ENCODE measurements at regions not wholly inside any gene's neighbourhood (a gene's known extent, or its start where the extent isn't known, plus 50 kb on each side); places are given as distances from the start of the nearest gene placed in this dataset.
"Not testable (repeated sequence)": the region's sequence is repeated elsewhere in the genome, so short reads cannot be mapped to it uniquely, and the experiment has no call there.

DNA sequence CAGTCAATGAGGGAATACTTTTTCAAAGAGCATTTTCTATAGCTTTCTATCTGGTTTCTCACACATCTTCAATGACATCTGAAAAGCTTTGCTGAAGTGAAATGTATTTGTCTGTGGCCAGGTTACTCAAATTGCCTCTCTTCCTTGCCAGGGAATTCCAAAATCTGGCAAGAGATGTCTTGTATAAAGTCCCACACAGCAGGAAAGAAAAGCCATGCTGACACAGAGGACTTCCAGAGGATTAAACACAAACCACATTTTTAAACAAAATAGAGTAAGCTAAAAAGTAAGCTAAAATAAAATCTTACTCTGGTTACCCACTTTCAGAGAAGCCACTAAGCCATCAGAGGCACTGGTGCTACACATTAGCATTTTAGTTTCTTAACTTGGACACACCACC, 93.1 kb upstream of the BCAR3 start:
- DNase-seq (ENCODE audit: low read depth in 2 of 3, low spot score in 2 of 3), result no peak

DNA sequence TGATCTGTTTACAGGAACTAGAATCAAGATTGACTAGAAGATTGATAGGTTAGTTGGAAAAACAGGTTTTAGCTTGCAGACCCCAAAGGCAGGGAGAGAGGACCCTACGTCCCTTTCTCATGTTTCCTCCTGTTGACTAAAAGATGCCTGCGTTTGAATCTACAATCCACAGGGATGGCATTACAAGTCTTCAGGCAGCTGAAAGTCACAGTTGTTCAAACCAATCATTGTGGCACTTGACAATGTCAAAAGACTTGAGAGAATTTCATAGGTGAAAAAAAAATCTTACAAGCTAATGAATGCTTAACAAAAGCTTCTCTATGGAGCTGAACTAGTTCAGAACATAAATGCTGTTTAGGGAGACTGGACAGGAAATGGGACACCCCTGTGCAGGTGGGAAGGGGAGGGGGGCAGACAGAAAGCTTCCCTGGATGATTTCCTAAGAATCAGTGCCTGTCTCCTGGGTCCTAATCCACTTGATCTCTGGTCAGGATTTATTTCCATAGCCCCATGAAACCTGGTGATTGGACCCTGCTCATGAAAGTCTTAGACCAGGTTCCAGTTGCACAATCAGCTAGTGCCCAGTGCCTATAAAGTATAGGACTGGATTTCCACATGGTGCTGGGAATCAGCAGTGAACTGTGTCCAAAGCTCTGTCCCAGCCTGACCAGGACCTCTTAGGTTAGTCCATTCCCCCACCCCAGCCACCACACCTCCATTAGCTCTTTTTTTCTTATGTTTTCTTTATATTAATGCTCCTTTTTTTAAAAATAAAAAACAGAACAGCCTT, 91.6 kb upstream of the BCAR3 start:
- DNase-seq (ENCODE audit: low read depth in 2 of 3, low spot score in 2 of 3), result no peak

- no peak for DNase-seq (ENCODE audit: low read depth in 2 of 3, low spot score in 2 of 3)
These were observed 90.2 kb upstream of the BCAR3 start for GRCh38 chr1:93771843-93772242.

DNA sequence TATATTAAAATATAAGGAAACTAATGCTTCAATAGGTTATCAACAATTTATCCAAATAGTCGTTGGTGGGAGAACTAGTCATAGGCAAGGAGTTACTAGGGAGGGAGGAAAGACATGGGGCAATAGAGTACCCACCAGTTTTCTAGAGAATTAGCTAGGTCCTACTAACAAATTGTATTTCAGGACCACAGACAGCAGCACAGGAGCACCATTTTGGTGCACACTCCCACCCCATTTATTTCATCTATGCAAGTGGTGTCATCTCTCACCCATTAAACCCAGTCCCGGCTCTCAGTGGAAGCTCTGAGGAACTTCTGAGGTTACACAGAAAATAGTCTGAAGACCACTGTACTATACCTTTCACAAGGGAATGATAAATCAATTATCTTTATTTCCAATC, 89.0 kb upstream of the BCAR3 start:
- no peak for DNase-seq (ENCODE audit: low read depth in 2 of 3, low spot score in 2 of 3)

DNA sequence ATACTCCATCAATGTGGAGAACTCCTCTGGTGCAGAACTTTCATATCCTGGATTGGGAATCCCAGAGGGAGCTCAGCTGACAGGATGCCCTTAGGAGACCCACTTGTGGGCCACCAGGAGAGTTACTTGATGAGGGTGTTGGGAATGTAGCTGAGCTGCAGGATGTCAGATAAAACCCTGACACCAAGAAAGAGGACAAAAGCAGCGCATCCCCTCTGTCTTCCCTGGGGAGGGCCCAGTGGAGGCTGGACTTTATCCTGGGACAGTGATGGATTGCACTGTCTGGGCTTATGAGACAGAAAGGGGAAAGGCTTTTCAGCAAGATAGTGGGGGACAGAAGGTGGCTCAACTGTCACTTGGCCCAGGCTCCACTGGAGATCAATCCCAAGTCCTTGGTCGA, 88.1 kb upstream of the BCAR3 start:
- no peak for DNase-seq (ENCODE audit: low read depth in 2 of 3, low spot score in 2 of 3)

GRCh38 chr1:93768380-93768863, 86.8 kb upstream of the BCAR3 start:
- DNase-seq (ENCODE audit: low read depth in 2 of 3, low spot score in 2 of 3), result no peak

DNA sequence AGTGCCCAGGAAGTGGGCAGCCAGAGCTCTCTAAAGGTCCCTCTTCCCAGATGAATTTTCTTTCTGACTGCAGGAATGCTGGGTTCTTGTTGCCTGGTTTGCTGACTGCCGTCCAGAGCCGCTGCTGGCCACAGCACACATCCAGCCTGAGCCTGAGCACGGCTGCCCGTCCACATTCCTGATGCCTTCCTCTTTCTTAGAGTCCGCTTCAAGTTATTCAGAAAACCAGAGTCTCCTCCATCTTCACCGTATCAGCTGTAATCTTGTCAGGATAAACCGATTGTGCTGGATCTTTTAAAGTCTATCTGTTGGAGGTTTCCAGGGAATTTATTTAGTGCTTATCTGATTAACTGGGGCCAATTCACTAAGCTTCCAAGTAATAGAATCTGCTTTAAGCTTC, 84.8 kb upstream of the BCAR3 start:
- no peak for DNase-seq (ENCODE audit: low read depth in 2 of 3, low spot score in 2 of 3)

GRCh38 chr1:93765099-93765498, 83.5 kb upstream of the BCAR3 start:
- DNase-seq (ENCODE audit: low read depth in 2 of 3, low spot score in 2 of 3), result no peak

DNA sequence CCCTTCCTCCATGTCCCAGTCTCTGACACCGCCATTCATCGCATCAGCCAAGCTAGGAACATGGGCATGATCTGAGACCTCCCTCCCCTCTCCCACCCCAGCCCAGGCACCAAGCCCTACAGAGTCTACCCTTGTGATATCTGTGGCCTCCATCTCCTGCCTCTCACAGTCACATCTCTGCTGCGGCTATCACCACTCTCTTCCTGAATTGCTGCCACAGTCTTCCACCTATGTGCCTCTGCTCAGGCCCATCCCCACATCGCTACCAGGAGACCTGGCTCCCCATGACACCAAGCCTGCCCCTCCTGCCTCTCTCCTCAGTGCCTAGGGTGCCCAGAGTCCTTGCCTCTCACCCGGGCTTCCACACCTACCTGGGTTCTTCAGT, 82.7 kb upstream of the BCAR3 start:
- no peak for DNase-seq (ENCODE audit: low read depth in 2 of 3, low spot score in 2 of 3)

- DNase-seq (ENCODE audit: low read depth in 2 of 3, low spot score in 2 of 3), result no peak
These were observed 82.2 kb upstream of the BCAR3 start for GRCh38 chr1:93763704-93764365.

GRCh38 chr1:93758842-93759515, 77.3 kb upstream of the BCAR3 start:
- peak in 1 of 3 experiments; percentile 12 for DNase-seq (ENCODE audit: low read depth in 2 of 3, low spot score in 2 of 3)

GRCh38 chr1:93757256-93758036, 75.8 kb upstream of the BCAR3 start:
- no peak for DNase-seq (ENCODE audit: low read depth in 2 of 3, low spot score in 2 of 3)

DNA sequence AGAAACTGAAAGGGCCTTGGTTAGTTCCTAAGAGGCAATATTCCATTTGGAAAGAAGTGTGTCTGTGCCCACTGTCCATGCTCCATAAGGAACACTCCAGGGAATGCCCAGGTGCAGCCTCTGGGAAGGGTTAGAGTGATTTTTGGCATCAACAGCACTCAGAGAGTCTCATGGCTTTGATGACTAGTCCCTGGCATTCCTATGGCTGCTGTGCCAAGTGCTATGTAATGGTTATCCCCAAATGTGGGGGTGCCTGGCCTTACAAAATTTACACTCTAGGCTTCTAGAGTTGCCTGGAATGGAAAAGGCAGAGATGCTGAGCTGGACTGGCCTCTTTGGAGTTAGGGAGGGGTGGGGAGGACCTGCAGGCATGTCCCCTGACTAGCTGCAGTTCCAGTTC, 75.0 kb upstream of the BCAR3 start:
- DNase-seq (ENCODE audit: low read depth in 2 of 3, low spot score in 2 of 3), result no peak

GRCh38 chr1:93755251-93755715, 73.6 kb upstream of the BCAR3 start:
- DNase-seq (ENCODE audit: low read depth in 2 of 3, low spot score in 2 of 3), result not testable (repeated sequence)

DNA sequence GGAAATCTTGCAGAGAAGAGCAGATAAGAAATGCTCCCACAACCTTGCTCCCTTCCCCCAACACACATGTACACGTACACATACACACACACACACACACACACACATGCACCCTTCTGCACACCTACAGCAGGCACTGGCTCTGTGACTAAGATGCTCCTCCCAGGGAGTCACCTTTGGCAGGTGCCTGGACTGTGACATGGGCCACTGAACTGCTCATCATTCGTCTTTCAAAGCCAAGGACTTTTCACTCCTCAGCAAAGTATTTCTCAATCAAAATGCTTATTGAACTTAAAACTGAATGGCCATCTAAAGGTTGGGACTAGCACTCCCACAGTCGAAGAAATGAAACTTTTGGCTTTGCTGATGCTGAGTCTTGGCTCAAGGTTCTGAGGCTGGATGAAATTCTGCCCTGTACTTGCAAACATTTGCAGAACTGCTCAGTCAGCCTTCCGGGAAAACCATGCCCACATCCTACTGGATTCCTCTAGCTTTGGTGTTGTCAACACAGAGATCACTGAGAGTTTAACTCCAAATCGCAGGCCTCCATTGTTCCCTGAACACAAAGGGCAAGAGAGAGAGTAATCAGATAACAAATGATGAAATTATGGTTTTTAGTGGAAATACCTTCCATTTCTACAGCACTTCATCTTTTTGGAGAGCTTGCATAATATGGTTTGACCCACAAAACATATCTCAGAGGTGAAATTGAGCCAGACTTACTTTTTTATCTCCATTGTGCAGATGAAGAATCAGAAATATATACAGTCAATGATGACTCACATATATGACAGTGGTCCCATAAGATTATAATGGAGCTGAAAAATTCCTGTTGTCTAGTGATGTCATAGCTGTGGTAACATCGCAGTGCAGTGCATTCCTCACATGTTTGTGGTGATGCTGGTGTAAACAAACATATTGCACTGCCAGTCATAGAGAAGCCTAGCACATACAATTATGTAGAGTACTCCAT, 72.4 kb upstream of the BCAR3 start:
- DNase-seq (ENCODE audit: low read depth in 2 of 3, low spot score in 2 of 3), result no peak

GRCh38 chr1:93751377-93752250, 70.0 kb upstream of the BCAR3 start:
- no peak for DNase-seq (ENCODE audit: low read depth in 2 of 3, low spot score in 2 of 3)

GRCh38 chr1:93750955-93751354, 69.3 kb upstream of the BCAR3 start:
- no peak for DNase-seq (ENCODE audit: low read depth in 2 of 3, low spot score in 2 of 3)

DNA sequence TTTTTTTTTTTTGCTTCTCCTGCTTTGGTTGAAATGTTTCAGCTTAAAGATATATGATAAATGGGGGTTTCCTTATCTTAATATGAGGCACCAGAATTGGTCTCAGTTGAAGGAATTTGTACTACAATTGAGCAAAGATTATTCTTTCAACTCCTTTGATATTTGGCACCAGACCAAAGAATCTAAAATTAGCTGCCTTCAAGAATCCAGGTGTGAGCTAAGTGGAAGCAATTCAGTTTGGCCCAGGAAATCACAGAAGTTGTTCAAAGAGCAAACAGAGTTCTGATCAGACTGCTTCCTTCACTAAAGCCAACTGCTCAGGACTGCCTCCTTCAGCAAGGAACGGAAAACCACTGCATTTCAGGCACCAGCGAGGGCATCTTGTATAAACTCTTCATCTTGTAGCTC, 68.3 kb upstream of the BCAR3 start:
- no peak for DNase-seq (ENCODE audit: low read depth in 2 of 3, low spot score in 2 of 3)

DNA sequence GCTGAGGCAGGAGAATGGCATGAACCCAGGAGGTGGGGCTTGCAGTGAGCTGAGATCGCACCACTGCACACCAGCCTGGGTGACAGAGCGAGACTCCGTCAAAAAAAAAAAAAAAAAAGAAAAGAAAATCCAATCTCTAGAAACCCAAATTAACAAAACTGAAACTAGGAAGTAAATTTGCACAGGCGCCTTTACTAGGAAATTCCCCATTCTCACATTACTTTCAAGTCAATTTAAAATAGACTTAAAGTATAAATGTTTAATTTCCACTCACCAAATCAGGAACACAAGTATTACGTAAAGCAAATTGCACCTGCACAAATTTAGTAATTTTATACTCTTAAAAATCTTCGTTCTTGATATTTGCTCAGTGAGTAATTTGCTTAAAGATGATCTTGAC, 67.8 kb upstream of the BCAR3 start:
- no peak for DNase-seq (ENCODE audit: low read depth in 2 of 3, low spot score in 2 of 3)

All from activated CD8-positive, alpha-beta memory T cell treated with anti-CD3 and anti-CD28 coated beads for 48 hours (primary cell).